ENCODE measurements at regions not wholly inside any gene's neighbourhood (a gene's known extent, or its start where the extent isn't known, plus 50 kb on each side); places are given as distances from the start of the nearest gene placed in this dataset.

- DNase-seq (ENCODE audit: low read depth, low spot score) = no peak
- Histone ChIP-seq H3K27me3 (ENCODE audit: control insufficient read depth, insufficient read depth, low read length) (no peaks in the 10 kb centered on the region), H3K9me3 (ENCODE audit: control insufficient read depth, insufficient read depth, low read length) (peaks cover 54% of the 10 kb centered on the region), H3K27ac (ENCODE audit: low read depth, low read length) (no peak overlapping the region), H3K4me3 (ENCODE audit: low read depth, low read length) (no peak overlapping the region)
- ChIA-PET POLR2A (no interaction called here), CTCF (no interaction called here)
- no peak for TF ChIP-seq CTCF (IDR thresholded peaks at IDR 0.05; ENCODE audit: low read depth, low read length)
These were observed 248.8 kb downstream of the ERMARD start for GRCh38 chr6:170000071-170000843.

GRCh38 chr6:169999367-169999766 lies 247.9 kb downstream of the ERMARD start:
- DNase-seq (ENCODE audit: low read depth, low spot score) = no peak
- Histone ChIP-seq H3K4me3 (ENCODE audit: low read depth, low read length) (no peak overlapping the region), H3K27me3 (ENCODE audit: control insufficient read depth, insufficient read depth, low read length) (no peaks in the 10 kb centered on the region), H3K9me3 (ENCODE audit: control insufficient read depth, insufficient read depth, low read length) (peaks cover 49% of the 10 kb centered on the region), H3K27ac (ENCODE audit: low read depth, low read length) (no peak overlapping the region)
- ChIA-PET CTCF (no interaction called here), POLR2A (no interaction called here)
- TF ChIP-seq CTCF (IDR thresholded peaks at IDR 0.05; ENCODE audit: low read depth, low read length) = no peak

- peaks cover 51% of the 10 kb centered on the region for H3K9me3 ChIP-seq (ENCODE audit: control insufficient read depth, insufficient read depth, low read length)
- H3K27me3 ChIP-seq (ENCODE audit: control insufficient read depth, insufficient read depth, low read length) = no peaks in the 10 kb centered on the region
- no peak overlapping the region for H3K27ac ChIP-seq (ENCODE audit: low read depth, low read length)
- H3K4me3 ChIP-seq (ENCODE audit: low read depth, low read length) = no peak overlapping the region
- ChIA-PET CTCF (interaction anchor here (0.6 kb wide), 1 partner anchor 1668 kb away, joined by 3 read pairs; no protein-coding TSS in a partner anchor), POLR2A (no interaction called here)
- TF ChIP-seq CTCF (IDR thresholded peaks at IDR 0.05; ENCODE audit: low read depth, low read length) = no peak
- no peak for DNase-seq (ENCODE audit: low read depth, low spot score)
These were observed 247.0 kb downstream of the ERMARD start for GRCh38 chr6:169998457-169998856.

- Histone ChIP-seq H3K9me3 (ENCODE audit: control insufficient read depth, insufficient read depth, low read length) (peaks cover 53% of the 10 kb centered on the region), H3K27me3 (ENCODE audit: control insufficient read depth, insufficient read depth, low read length) (no peaks in the 10 kb centered on the region), H3K4me3 (ENCODE audit: low read depth, low read length) (no peak overlapping the region), H3K27ac (ENCODE audit: low read depth, low read length) (no peak overlapping the region)
- TF ChIP-seq CTCF (IDR thresholded peaks at IDR 0.05; ENCODE audit: low read depth, low read length) = no peak
- CTCF ChIA-PET = interaction anchor here (0.6 kb wide), 1 partner anchor 1667 kb away, joined by 3 read pairs; no protein-coding TSS in a partner anchor
- DNase-seq (ENCODE audit: low read depth, low spot score) = no peak
- POLR2A ChIA-PET = no interaction called here
These were observed 246.5 kb downstream of the ERMARD start for GRCh38 chr6:169997930-169998218.

GRCh38 chr6:169997187-169997929 lies 245.9 kb downstream of the ERMARD start:
- Histone ChIP-seq H3K9me3 (ENCODE audit: control insufficient read depth, insufficient read depth, low read length) (peaks cover 56% of the 10 kb centered on the region), H3K27ac (ENCODE audit: low read depth, low read length) (no peak overlapping the region), H3K4me3 (ENCODE audit: low read depth, low read length) (no peak overlapping the region), H3K27me3 (ENCODE audit: control insufficient read depth, insufficient read depth, low read length) (no peaks in the 10 kb centered on the region)
- DNase-seq (ENCODE audit: low read depth, low spot score) = no peak
- POLR2A ChIA-PET = no interaction called here
- no peak for TF ChIP-seq CTCF (IDR thresholded peaks at IDR 0.05; ENCODE audit: low read depth, low read length)
- CTCF ChIA-PET = interaction anchor here (0.6 kb wide), 1 partner anchor 1667 kb away, joined by 3 read pairs; no protein-coding TSS in a partner anchor
